BJ (cell line): ENCODE measurements at regions not wholly inside any gene's neighbourhood (a gene's known extent, or its start where the extent isn't known, plus 50 kb on each side); places are given as distances from the start of the nearest gene placed in this dataset.
"Not testable (repeated sequence)": the region's sequence is repeated elsewhere in the genome, so short reads cannot be mapped to it uniquely, and the experiment has no call there.

ENCODE experiments used
- CTCF ChIA-PET: fragments of 350-600 bp; formaldehyde crosslinking; extraction: SDS; loops from one replicate; lab custom pipeline; 2021; ENCODE audit warnings: antibody characterized with exemption, inconsistent platforms; lab: Yijun Ruan, JAX
- POLR2A ChIA-PET: fragments of 300-600 bp; sonication (Branson Sonifier 250); formaldehyde crosslinking; extraction: SDS; loops from one replicate; lab custom pipeline; 2021; ENCODE audit warnings: antibody characterized with exemption; lab: Charles Lee
- DNase-seq: peaks from one replicate; pipeline ENCODE4 v3.0.0-alpha.2; 2011; ENCODE audit warnings: low read depth
- H3K27me3 ChIP-seq: 2 replicates; pipeline ENCODE4 v1.6.0; 2011; ENCODE audit warnings: low read length; ENCODE audit not compliant: control insufficient read depth, insufficient read depth
- H3K36me3 ChIP-seq: 2 replicates; pipeline ENCODE4 v1.5.1; 2011; ENCODE audit warnings: low read length; ENCODE audit not compliant: control insufficient read depth, insufficient read depth
- H3K4me3 ChIP-seq: 2 replicates; pipeline ENCODE4 v1.5.1; 2011; ENCODE audit warnings: low read depth, mild to moderate bottlenecking, control low read depth, low read length
- TF ChIP-seq, protein P1 (sequence below): IDR thresholded peaks from 2 replicates; pipeline ENCODE4 v1.5.1; 2011; ENCODE audit warnings: low read depth, mild to moderate bottlenecking, control low read depth, inconsistent platforms, low read length, moderate library complexity; ENCODE audit not compliant: insufficient read depth

DNA sequence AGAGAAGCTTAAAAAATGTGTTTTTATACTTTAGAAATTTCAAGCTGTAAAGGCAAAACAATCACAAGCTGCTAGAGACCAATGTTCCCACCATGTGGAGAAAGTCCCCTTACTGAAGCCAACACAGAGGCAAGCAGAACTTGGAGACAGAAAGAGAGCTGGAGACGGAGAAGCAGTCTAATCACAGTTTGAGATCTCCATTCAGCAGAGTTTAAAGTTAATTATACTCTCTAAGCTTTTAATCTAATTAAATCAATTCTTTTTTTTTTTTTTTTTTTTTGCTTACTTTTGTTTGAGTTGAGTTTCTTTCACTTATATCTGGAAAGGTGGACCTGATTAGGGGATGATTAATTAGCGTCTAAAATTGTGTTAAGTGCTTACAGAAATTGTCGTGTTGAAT, 1534.3 kb downstream of the MAT2B start:
- Histone ChIP-seq H3K36me3 (no peaks in the 10 kb centered on the region), H3K27me3 (no peaks in the 10 kb centered on the region), H3K4me3 (no peak overlapping the region)
- POLR2A ChIA-PET = no interaction called here
- CTCF ChIA-PET = no interaction called here
- TF ChIP-seq, protein P1, sequence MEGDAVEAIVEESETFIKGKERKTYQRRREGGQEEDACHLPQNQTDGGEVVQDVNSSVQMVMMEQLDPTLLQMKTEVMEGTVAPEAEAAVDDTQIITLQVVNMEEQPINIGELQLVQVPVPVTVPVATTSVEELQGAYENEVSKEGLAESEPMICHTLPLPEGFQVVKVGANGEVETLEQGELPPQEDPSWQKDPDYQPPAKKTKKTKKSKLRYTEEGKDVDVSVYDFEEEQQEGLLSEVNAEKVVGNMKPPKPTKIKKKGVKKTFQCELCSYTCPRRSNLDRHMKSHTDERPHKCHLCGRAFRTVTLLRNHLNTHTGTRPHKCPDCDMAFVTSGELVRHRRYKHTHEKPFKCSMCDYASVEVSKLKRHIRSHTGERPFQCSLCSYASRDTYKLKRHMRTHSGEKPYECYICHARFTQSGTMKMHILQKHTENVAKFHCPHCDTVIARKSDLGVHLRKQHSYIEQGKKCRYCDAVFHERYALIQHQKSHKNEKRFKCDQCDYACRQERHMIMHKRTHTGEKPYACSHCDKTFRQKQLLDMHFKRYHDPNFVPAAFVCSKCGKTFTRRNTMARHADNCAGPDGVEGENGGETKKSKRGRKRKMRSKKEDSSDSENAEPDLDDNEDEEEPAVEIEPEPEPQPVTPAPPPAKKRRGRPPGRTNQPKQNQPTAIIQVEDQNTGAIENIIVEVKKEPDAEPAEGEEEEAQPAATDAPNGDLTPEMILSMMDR = no peak
- no peak for DNase-seq

GRCh38 chr5:165045941-165046340, 1540.5 kb downstream of the MAT2B start:
- DNase-seq, POLR2A ChIA-PET, H3K27me3 ChIP-seq, H3K4me3 ChIP-seq, H3K36me3 ChIP-seq, CTCF ChIA-PET: not testable (repeated sequence)

DNA sequence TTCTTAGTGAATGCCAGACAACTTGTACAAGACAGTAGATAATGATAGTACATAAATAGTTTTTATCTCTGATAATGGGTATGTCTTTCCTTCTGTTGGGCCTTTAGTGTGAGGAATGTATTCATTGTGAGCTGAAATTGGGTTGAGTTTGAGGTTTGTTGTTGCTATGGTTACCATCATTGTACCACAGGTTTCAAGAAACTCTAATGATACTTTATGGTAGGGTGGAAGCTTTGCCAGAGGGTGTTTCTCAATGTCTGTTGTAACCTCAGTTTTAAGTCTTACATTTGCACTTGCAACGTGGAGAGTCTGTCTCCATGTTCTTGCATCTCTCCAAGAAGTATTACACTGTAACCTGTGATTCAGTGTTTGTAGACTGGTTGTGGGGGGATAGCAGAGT, 1550.1 kb downstream of the MAT2B start:
- Histone ChIP-seq H3K36me3 (no peaks in the 10 kb centered on the region), H3K4me3 (no peak overlapping the region), H3K27me3 (no peaks in the 10 kb centered on the region)
- ChIA-PET POLR2A (no interaction called here), CTCF (no interaction called here)
- TF ChIP-seq, protein P1 = no peak
- DNase-seq = no peak

- Histone ChIP-seq H3K36me3 (no peaks in the 10 kb centered on the region), H3K4me3 (no peak overlapping the region), H3K27me3 (no peaks in the 10 kb centered on the region)
- ChIA-PET POLR2A (no interaction called here), CTCF (no interaction called here)
- TF ChIP-seq, protein P1 = no peak
- DNase-seq = no peak
Observed at GRCh38 chr5:165057145-165057544, 1551.7 kb downstream of the MAT2B start.

DNA sequence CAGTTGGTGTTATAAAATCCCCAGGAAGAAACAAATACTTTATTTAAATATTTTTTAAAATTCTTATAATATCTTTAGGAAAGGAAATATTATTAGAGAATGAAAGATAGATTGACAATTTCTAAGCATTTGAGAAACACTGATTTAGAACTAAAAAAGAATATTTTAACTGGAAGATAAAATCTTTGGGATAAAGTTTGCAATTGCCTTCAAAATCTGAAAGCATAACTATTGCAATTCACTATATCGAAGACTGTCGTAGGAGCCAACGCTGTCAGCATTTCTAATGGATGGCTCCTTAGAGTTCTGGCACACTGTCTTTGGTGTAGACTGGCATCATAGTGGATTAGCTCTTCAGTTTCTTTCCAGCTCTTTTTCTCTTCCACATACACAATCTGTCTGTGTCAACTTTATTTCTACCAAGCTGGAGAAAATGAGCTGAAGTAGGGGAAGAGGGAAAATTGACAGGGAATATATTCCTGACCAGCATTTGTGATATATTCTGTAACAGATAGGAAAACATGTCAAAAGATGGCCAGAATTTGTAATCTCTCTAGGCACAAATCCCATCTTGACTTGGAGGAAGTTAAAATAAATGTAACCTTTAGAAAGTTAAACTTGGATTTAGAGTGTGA, 1561.4 kb downstream of the MAT2B start:
- Histone ChIP-seq H3K36me3 (no peaks in the 10 kb centered on the region), H3K4me3 (no peak overlapping the region), H3K27me3 (no peaks in the 10 kb centered on the region)
- no peak for DNase-seq
- POLR2A ChIA-PET = no interaction called here
- CTCF ChIA-PET = no interaction called here
- TF ChIP-seq, protein P1 = no peak

DNA sequence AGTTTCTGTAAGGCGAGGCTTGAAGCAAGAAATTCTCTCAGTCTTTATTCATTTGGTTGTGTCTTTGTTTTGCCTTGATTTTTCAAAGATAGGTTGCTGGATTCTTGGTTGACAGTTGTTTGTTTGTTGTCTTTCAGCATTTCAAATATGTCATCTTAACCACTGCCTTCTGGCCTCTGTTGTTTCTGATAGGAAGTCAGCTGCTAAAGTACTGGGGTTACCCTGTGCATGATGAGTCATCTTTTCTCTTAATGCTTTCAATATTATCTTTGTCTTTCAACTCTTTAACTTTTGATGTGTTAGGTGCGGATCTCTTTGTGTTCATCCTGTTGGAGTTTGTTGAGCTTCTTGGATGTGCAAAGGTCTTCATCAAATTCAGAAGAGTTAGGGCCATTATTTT, 1571.3 kb downstream of the MAT2B start:
- H3K36me3 ChIP-seq = no peaks in the 10 kb centered on the region
- no peaks in the 10 kb centered on the region for H3K27me3 ChIP-seq
- POLR2A ChIA-PET = no interaction called here
- TF ChIP-seq, protein P1 = no peak
- no peak overlapping the region for H3K4me3 ChIP-seq
- DNase-seq = no peak
- CTCF ChIA-PET = no interaction called here
